ENCODE measurements at regions not wholly inside any gene's neighbourhood (a gene's known extent, or its start where the extent isn't known, plus 50 kb on each side); places are given as distances from the start of the nearest gene placed in this dataset.
A peak's percentile ranks its signal among the peaks of the same experiment; 100 is the strongest.
"Not testable (repeated sequence)": the region's sequence is repeated elsewhere in the genome, so short reads cannot be mapped to it uniquely, and the experiment has no call there.

- not testable (repeated sequence) for DNase-seq
Measured at GRCh38 chr14:19267636-19268035, 166.5 kb downstream of the POTEG start.

GRCh38 chr14:19268047-19268627 is 166.0 kb downstream of the POTEG start:
- not testable (repeated sequence) for DNase-seq

GRCh38 chr14:19272235-19272634 is 161.9 kb downstream of the POTEG start:
- DNase-seq: not testable (repeated sequence)

- DNase-seq: not testable (repeated sequence)
Measured at GRCh38 chr14:19289669-19290068, 144.5 kb downstream of the POTEG start.

- not testable (repeated sequence) for DNase-seq
Measured at GRCh38 chr14:19300243-19300642, 133.9 kb downstream of the POTEG start.

- DNase-seq: not testable (repeated sequence)
Measured at GRCh38 chr14:19300838-19301237, 133.3 kb downstream of the POTEG start.

GRCh38 chr14:19303844-19304243 is 130.3 kb downstream of the POTEG start:
- DNase-seq: not testable (repeated sequence)

- DNase-seq: not testable (repeated sequence)
Measured at GRCh38 chr14:19304442-19304841, 129.7 kb downstream of the POTEG start.

GRCh38 chr14:19304918-19305317 is 129.2 kb downstream of the POTEG start:
- DNase-seq: not testable (repeated sequence)

- not testable (repeated sequence) for DNase-seq
Measured at GRCh38 chr14:19305776-19306175, 128.4 kb downstream of the POTEG start.

GRCh38 chr14:19306405-19306804 is 127.7 kb downstream of the POTEG start:
- not testable (repeated sequence) for DNase-seq

GRCh38 chr14:19311023-19311422 is 123.1 kb downstream of the POTEG start:
- DNase-seq: not testable (repeated sequence)

- DNase-seq: not testable (repeated sequence)
Measured at GRCh38 chr14:19330678-19331077, 103.5 kb downstream of the POTEG start.

GRCh38 chr14:19337232-19338059 is 96.7 kb downstream of the POTEG start:
- DNase-seq: not testable (repeated sequence)

GRCh38 chr14:19338060-19338372 is 96.1 kb downstream of the POTEG start:
- DNase-seq: not testable (repeated sequence)

GRCh38 chr14:19340976-19341375 is 93.2 kb downstream of the POTEG start:
- DNase-seq: not testable (repeated sequence)

- DNase-seq: not testable (repeated sequence)
Measured at GRCh38 chr14:19341627-19342026, 92.5 kb downstream of the POTEG start.

GRCh38 chr14:19344261-19344660 is 89.9 kb downstream of the POTEG start:
- not testable (repeated sequence) for DNase-seq

GRCh38 chr14:19344689-19345088 is 89.5 kb downstream of the POTEG start:
- not testable (repeated sequence) for DNase-seq

GRCh38 chr14:19345298-19345911 is 88.7 kb downstream of the POTEG start:
- DNase-seq: not testable (repeated sequence)

- peak; percentile 0 for DNase-seq
Measured at GRCh38 chr14:19346074-19346480, 88.1 kb downstream of the POTEG start.

- not testable (repeated sequence) for DNase-seq
Measured at GRCh38 chr14:19346636-19347035, 87.5 kb downstream of the POTEG start.

- not testable (repeated sequence) for DNase-seq
Measured at GRCh38 chr14:19347112-19347511, 87.0 kb downstream of the POTEG start.

All from hematopoietic multipotent progenitor cell treated with erythropoietin and hydrocortisone succinate and interleukin-3 and kit ligand, for 4 days (in vitro differentiated cells).